ENCODE measurements at regions not wholly inside any gene's neighbourhood (a gene's known extent, or its start where the extent isn't known, plus 50 kb on each side); places are given as distances from the start of the nearest gene placed in this dataset.

DNA sequence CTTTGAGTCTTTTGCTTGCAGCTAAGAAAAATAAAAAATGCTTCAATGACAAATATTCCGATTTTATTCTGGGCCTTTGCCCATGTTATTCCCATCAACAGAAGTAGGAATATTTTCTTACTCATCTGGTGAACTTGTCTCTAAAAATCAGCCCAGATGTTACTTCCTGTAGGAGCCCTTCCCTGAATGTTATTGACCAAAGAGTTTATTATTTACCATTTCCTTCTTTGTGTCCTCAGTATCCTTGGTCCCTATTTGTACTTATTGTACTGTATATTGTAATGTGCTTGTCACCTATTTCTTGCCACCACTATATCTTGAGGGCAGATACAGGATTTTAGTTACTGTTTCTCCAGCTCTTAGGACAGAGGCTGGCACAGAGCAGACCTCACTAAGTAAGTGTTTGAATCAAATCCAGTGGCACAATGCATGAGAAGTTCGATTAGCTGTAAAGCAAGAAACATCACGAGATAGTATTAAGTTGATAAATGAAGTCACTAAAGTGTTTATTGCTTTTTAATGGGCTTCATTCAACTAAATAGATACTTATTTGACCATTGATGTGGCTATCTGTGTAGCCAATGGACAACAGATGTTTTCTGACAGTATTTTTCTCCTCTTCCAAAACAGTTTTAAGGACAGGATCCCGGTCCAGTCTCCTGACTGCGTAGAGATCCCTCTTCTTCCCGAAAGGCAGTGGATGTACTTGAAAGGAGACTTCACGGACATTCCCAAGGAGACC is 109.1 kb downstream of the DDX1 start:
- Histone ChIP-seq H3K27ac (no peak overlapping the region), H4K20me1 (ENCODE audit: insufficient read depth) (no peaks in the 10 kb centered on the region), H3K79me2 (ENCODE audit: insufficient read depth, low read depth) (no peaks in the 10 kb centered on the region), H3K9ac (no peak overlapping the region), H2AFZ (ENCODE audit: low read depth) (no peak overlapping the region), H3K27me3 (ENCODE audit: insufficient read depth, low read depth) (no peaks in the 10 kb centered on the region), H3K36me3 (ENCODE audit: insufficient read depth) (no peaks in the 10 kb centered on the region), H3K4me1 (ENCODE audit: low read depth, poor library complexity, severe bottlenecking) (no peaks in the 10 kb centered on the region), H3K4me2 (no peak overlapping the region), H3K4me3 (IDR thresholded peaks at IDR 0.05; ENCODE audit: insufficient read depth, low read depth, low read length) (no peak overlapping the region)
- TF ChIP-seq, protein P1, sequence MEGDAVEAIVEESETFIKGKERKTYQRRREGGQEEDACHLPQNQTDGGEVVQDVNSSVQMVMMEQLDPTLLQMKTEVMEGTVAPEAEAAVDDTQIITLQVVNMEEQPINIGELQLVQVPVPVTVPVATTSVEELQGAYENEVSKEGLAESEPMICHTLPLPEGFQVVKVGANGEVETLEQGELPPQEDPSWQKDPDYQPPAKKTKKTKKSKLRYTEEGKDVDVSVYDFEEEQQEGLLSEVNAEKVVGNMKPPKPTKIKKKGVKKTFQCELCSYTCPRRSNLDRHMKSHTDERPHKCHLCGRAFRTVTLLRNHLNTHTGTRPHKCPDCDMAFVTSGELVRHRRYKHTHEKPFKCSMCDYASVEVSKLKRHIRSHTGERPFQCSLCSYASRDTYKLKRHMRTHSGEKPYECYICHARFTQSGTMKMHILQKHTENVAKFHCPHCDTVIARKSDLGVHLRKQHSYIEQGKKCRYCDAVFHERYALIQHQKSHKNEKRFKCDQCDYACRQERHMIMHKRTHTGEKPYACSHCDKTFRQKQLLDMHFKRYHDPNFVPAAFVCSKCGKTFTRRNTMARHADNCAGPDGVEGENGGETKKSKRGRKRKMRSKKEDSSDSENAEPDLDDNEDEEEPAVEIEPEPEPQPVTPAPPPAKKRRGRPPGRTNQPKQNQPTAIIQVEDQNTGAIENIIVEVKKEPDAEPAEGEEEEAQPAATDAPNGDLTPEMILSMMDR (conservative IDR thresholded peaks at IDR 0.05; ENCODE audit: low read depth, low read length) = no peak

- Histone ChIP-seq H3K36me3 (ENCODE audit: insufficient read depth) (no peaks in the 10 kb centered on the region), H3K9ac (no peak overlapping the region), H3K79me2 (ENCODE audit: insufficient read depth, low read depth) (no peaks in the 10 kb centered on the region), H3K27ac (no peak overlapping the region), H2AFZ (ENCODE audit: low read depth) (no peak overlapping the region), H3K4me2 (no peak overlapping the region), H3K4me3 (IDR thresholded peaks at IDR 0.05; ENCODE audit: insufficient read depth, low read depth, low read length) (no peak overlapping the region), H3K4me1 (ENCODE audit: low read depth, poor library complexity, severe bottlenecking) (no peaks in the 10 kb centered on the region), H4K20me1 (ENCODE audit: insufficient read depth) (no peaks in the 10 kb centered on the region), H3K27me3 (ENCODE audit: insufficient read depth, low read depth) (no peaks in the 10 kb centered on the region)
- TF ChIP-seq, protein P1 (conservative IDR thresholded peaks at IDR 0.05; ENCODE audit: low read depth, low read length) = no peak
These were observed 109.8 kb downstream of the DDX1 start for GRCh38 chr2:15701341-15701907.

DNA sequence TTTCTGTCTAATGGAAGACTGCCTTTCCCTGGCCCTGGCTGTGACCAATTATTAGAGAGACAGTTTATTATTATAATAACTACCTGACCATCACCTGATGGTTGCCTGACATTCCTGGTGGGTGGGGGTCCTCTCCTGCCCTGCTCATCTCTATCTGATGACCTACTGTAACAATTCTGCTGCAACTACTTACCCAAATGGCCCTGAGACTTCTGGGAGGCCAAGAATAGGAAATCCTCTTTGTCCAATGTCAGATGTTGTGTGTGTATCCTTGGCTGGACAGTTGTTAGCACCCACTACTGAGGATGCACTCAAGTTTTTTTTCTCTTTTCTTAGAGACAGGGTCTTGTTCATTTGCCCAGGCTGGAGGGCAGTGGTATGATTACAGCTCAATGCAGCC is 110.3 kb downstream of the DDX1 start:
- Histone ChIP-seq H3K4me1 (ENCODE audit: low read depth, poor library complexity, severe bottlenecking) (no peaks in the 10 kb centered on the region), H3K9ac (no peak overlapping the region)
- TF ChIP-seq, protein P1 (conservative IDR thresholded peaks at IDR 0.05; ENCODE audit: low read depth, low read length) = no peak

GRCh38 chr2:15702452-15702851 is 110.8 kb downstream of the DDX1 start:
- H3K4me3 ChIP-seq (IDR thresholded peaks at IDR 0.05; ENCODE audit: insufficient read depth, low read depth, low read length) = no peak overlapping the region
- no peaks in the 10 kb centered on the region for H4K20me1 ChIP-seq (ENCODE audit: insufficient read depth)
- H3K36me3 ChIP-seq (ENCODE audit: insufficient read depth) = no peaks in the 10 kb centered on the region
- H3K27me3 ChIP-seq (ENCODE audit: insufficient read depth, low read depth) = no peaks in the 10 kb centered on the region
- no peak overlapping the region for H2AFZ ChIP-seq (ENCODE audit: low read depth)
- TF ChIP-seq, protein P1 (conservative IDR thresholded peaks at IDR 0.05; ENCODE audit: low read depth, low read length) = no peak
- H3K79me2 ChIP-seq (ENCODE audit: insufficient read depth, low read depth) = no peaks in the 10 kb centered on the region
- H3K27ac ChIP-seq = no peak overlapping the region
- H3K4me2 ChIP-seq = no peak overlapping the region
- H3K9ac ChIP-seq = no peak overlapping the region
- H3K4me1 ChIP-seq (ENCODE audit: low read depth, poor library complexity, severe bottlenecking) = no peaks in the 10 kb centered on the region

More for the DNA sequence above, 110.3 kb downstream of the DDX1 start:
- H3K27me3 ChIP-seq (ENCODE audit: insufficient read depth, low read depth) = no peaks in the 10 kb centered on the region
- H4K20me1 ChIP-seq (ENCODE audit: insufficient read depth) = no peaks in the 10 kb centered on the region
- H3K4me3 ChIP-seq (IDR thresholded peaks at IDR 0.05; ENCODE audit: insufficient read depth, low read depth, low read length) = no peak overlapping the region
- no peaks in the 10 kb centered on the region for H3K36me3 ChIP-seq (ENCODE audit: insufficient read depth)
- H2AFZ ChIP-seq (ENCODE audit: low read depth) = no peak overlapping the region
- H3K27ac ChIP-seq = no peak overlapping the region
- H3K79me2 ChIP-seq (ENCODE audit: insufficient read depth, low read depth) = no peaks in the 10 kb centered on the region
- H3K4me2 ChIP-seq = no peak overlapping the region

Data from KMS-11 (cell line).